Prostate gland (tissue), 2 donors: ENCODE measurements at regions not wholly inside any gene's neighbourhood (a gene's known extent, or its start where the extent isn't known, plus 50 kb on each side); places are given as distances from the start of the nearest gene placed in this dataset.
"Not testable (repeated sequence)": the region's sequence is repeated elsewhere in the genome, so short reads cannot be mapped to it uniquely, and the experiment has no call there.

Experiments used
- DNase-seq: peaks from one replicate; pipeline ENCODE4 v3.0.0-alpha.2; 2019; ENCODE audit warnings: low spot score
- H3K27ac ChIP-seq, 2 donors: fragments of 200-600 bp; sonication (generic); 2 replicates each; pipeline ENCODE4 v1.5.1; 2017 to 2019
- H3K27me3 ChIP-seq: fragments of 200-600 bp; sonication (generic); replicated peaks from 2 replicates; pipeline ENCODE4 v1.5.1; 2019; ENCODE audit not compliant: insufficient read depth
- H3K36me3 ChIP-seq, 2 donors: fragments of 200-600 bp; sonication (generic); 1 replicate in 1 of 2; 2 replicates in 1 of 2; pipeline versions ENCODE4 v1.5.1 to v1.8.1; 2017 to 2019
- H3K4me1 ChIP-seq: fragments of 200-600 bp; sonication (generic); replicated peaks from 2 replicates; pipeline ENCODE4 v1.5.1; 2019
- H3K4me3 ChIP-seq, 2 donors: fragments of 200-600 bp; sonication (generic); 2 replicates each; pipeline ENCODE4 v1.5.1; 2017 to 2019
- H3K9me3 ChIP-seq: fragments of 200-600 bp; sonication (generic); 2 replicates; pipeline ENCODE4 v1.5.1; 2017
- CTCF ChIP-seq, 4 experiments: fragments of 200-600 bp in 2 of 4; fragments of 450-650 bp in 2 of 4; sonication (generic) in 2 of 4; IDR thresholded peaks; 1 replicate in 3 of 4; 2 replicates in 1 of 4; pipeline ENCODE4 v1.5.1; 2016 to 2019; ENCODE audit warnings: antibody characterized with exemption in 4 of 4, mild to moderate bottlenecking in 2 of 4, moderate library complexity in 2 of 4
- POLR2A ChIP-seq: fragments of 450-650 bp; IDR thresholded peaks from one replicate; pipeline ENCODE4 v1.6.1; 2016; ENCODE audit warnings: antibody characterized with exemption, mild to moderate bottlenecking
- POLR2AphosphoS5 ChIP-seq: sonication (generic); formaldehyde crosslinking; IDR thresholded peaks from one replicate; pipeline ENCODE4 v1.6.1; 2017; ENCODE audit warnings: antibody characterized with exemption
- WGBS: methylation state at CpG from one replicate; pipeline ENCODE4 v1.1.5; 2018; 5-methylcytosine and 5-hydroxymethylcytosine counted together
- intact Hi-C: fragments of 100-400 bp; cut with DNase I; formaldehyde crosslinking; loops from one replicate; pipeline ENCODE4 v1.14.2; 2022

DNA sequence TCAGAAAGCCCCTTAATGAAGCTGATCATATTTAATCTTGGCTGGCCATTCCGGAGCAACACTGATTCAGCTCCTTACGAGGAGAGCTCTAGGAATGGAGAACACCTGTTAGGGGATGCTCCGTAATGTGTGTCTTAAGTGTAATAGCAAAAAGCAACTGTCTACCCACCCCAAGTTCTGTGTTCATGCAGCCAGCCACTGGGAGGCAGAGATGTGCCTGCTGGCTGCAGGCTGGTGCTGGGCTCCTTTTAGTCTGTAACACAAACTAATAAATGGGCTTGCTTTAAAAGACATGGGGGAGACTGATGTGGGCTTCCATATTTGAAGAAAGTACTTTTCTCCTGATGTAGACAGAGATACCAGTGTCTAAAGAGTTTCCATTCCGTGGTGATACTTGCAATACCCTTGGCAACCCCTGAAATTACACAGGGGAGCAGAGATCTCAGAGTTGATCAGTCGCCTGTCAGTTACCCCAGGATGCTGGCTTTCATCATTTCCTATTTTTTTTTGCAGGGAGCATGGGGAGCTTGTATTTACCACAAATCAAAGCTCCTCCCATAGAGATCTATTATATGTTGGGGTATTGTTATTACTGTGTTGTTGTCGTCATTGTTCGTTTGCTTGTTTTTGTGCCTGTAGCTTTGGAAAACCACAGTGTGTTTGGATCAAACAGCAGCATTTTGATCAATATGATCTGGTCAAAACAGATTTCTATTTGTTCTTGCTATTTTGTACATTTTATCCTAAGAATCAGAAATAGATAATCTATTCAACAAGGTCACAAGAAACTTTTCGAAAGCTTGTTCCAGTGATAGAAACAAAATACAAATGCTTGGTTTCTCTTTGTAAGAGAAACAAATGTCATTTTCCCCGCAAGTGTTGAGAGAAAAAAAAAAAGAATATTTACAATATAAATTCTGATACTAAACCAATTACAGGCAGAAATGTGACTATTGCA lies 65.8 kb downstream of the MTX3 start:
- intact Hi-C loops: no loop called here
- H3K27me3 ChIP-seq: no peaks in the 10 kb centered on the region
- no peak overlapping the region for H3K4me3 ChIP-seq
- no peak for TF ChIP-seq POLR2A
- TF ChIP-seq POLR2AphosphoS5: no peak
- peak in 2 of 4 experiments; percentile 9 to 23 for TF ChIP-seq CTCF (IDR thresholded peaks at IDR 0.05)
- H3K4me1 ChIP-seq: no peaks in the 10 kb centered on the region
- H3K36me3 ChIP-seq: no peaks in the 10 kb centered on the region
- no peak overlapping the region for H3K27ac ChIP-seq
- 77% methylated on average over 9 of the region's 9 CpGs for WGBS
- H3K9me3 ChIP-seq: no peaks in the 10 kb centered on the region
- DNase-seq: no peak

GRCh38 chr5:79923431-79923830 lies 67.6 kb downstream of the MTX3 start:
- 47% methylated on average over 1 of the region's 1 CpG for WGBS
- Histone ChIP-seq H3K4me3 (no peak overlapping the region), H3K36me3 (no peaks in the 10 kb centered on the region), H3K27ac (no peak overlapping the region), H3K4me1 (no peaks in the 10 kb centered on the region), H3K27me3 (no peaks in the 10 kb centered on the region), H3K9me3 (no peaks in the 10 kb centered on the region)
- intact Hi-C loops: no loop called here
- TF ChIP-seq POLR2AphosphoS5: no peak
- no peak for TF ChIP-seq CTCF (IDR thresholded peaks at IDR 0.05)
- TF ChIP-seq POLR2A: no peak
- DNase-seq: no peak

- Histone ChIP-seq H3K4me3 (no peak overlapping the region), H3K36me3 (no peaks in the 10 kb centered on the region), H3K4me1 (no peaks in the 10 kb centered on the region), H3K27ac (no peak overlapping the region), H3K9me3 (no peaks in the 10 kb centered on the region), H3K27me3 (no peaks in the 10 kb centered on the region)
- 87% methylated on average over 2 of the region's 2 CpGs for WGBS
- intact Hi-C loops: no loop called here
- TF ChIP-seq POLR2A (no peak), CTCF (IDR thresholded peaks at IDR 0.05) (no peak), POLR2AphosphoS5 (no peak)
- no peak for DNase-seq
Measured at GRCh38 chr5:79922626-79923025, 68.4 kb downstream of the MTX3 start.

GRCh38 chr5:79907452-79907851 lies 83.6 kb downstream of the MTX3 start:
- intact Hi-C loops, H3K27ac ChIP-seq, H3K4me3 ChIP-seq, H3K4me1 ChIP-seq, H3K36me3 ChIP-seq, H3K27me3 ChIP-seq, H3K9me3 ChIP-seq, DNase-seq: not testable (repeated sequence)
- 87% methylated on average over 1 of the region's 1 CpG for WGBS

- H3K27me3 ChIP-seq, DNase-seq, H3K9me3 ChIP-seq, H3K4me1 ChIP-seq, H3K36me3 ChIP-seq, H3K27ac ChIP-seq, intact Hi-C loops, H3K4me3 ChIP-seq: not testable (repeated sequence)
- 93% methylated on average over 3 of the region's 10 CpGs for WGBS
Measured at GRCh38 chr5:79902571-79902970, 88.5 kb downstream of the MTX3 start.

- H3K4me1 ChIP-seq: no peaks in the 10 kb centered on the region
- no peaks in the 10 kb centered on the region for H3K27me3 ChIP-seq
- H3K27ac ChIP-seq: no peak overlapping the region
- H3K9me3 ChIP-seq: no peaks in the 10 kb centered on the region
- intact Hi-C loops: no loop called here
- no peaks in the 10 kb centered on the region for H3K36me3 ChIP-seq
- TF ChIP-seq POLR2AphosphoS5: no peak
- DNase-seq: no peak
- WGBS: 74% methylated on average over 5 of the region's 5 CpGs
- no peak overlapping the region for H3K4me3 ChIP-seq
Measured at GRCh38 chr5:79901631-79902030, 89.4 kb downstream of the MTX3 start.
